ENCODE measurements at regions not wholly inside any gene's neighbourhood (a gene's known extent, or its start where the extent isn't known, plus 50 kb on each side); places are given as distances from the start of the nearest gene placed in this dataset.
A peak's percentile ranks its signal among the peaks of the same experiment; 100 is the strongest.

DNA sequence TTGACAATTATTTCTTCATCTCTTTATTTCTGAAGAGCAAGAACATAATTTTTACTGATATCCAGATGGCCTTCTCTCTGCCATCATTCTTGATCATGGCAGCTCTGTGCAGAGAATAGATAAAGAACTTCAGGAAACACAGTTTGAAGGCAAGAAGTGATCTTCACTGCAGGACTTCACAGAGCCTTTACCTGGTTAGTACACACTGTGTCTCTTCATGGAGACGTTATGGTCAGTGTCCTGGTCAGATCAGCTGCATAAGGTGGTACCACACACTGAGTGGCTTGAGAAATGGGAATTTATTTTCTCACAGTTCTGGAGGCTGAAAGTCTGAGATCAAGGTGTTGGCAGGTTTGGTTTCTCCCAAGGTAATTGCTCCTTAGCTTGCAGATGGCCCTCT lies 129.5 kb downstream of the UTP18 start:
- DNase-seq: no peak

GRCh38 chr17:51391982-51392654 lies 131.8 kb downstream of the UTP18 start:
- DNase-seq: peak; percentile 98

- DNase-seq: no peak
Observed at GRCh38 chr17:51395621-51396020, 135.3 kb downstream of the UTP18 start.

- DNase-seq: peak; percentile 98
Observed at GRCh38 chr17:51397361-51398127, 137.2 kb downstream of the UTP18 start.

DNA sequence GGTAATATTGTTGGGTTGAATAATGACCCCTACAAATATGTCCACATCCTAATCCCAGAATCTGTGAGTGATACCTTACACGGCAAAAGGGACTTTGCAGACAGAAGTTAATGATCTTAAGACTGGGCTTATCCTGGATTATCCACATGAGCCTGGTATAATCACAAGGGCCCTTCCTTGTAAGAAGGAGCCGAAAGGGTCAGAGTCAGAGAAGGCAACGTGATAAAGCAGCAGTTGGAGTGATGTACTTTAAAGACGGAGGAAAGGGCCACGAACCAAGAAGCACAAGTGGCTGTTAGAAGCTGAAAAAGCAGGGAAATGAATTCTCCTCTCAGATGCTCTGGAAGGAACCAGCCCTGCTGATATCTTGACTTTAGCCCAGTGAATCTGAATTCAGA lies 137.8 kb downstream of the UTP18 start:
- DNase-seq: no peak

DNA sequence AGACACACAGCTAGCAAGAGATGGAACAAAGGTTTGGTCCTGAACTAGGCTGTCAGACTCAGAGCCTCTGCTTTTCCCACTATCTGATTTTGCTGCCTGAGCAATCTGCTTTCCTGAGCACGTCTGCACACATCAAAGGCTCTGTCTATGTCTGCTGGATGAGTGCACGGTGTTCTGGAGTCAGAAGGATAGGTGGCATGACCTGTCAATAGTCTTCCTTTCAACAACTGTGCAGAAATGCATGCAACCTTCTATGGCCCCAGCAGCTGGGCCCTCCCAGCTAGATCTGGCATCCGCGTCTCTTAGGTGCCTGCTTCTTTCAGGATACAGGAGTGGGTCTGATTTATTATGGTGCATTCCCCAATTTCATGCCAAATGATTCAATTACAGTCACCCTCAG lies 138.3 kb downstream of the UTP18 start:
- peak; percentile 97 for DNase-seq

DNA sequence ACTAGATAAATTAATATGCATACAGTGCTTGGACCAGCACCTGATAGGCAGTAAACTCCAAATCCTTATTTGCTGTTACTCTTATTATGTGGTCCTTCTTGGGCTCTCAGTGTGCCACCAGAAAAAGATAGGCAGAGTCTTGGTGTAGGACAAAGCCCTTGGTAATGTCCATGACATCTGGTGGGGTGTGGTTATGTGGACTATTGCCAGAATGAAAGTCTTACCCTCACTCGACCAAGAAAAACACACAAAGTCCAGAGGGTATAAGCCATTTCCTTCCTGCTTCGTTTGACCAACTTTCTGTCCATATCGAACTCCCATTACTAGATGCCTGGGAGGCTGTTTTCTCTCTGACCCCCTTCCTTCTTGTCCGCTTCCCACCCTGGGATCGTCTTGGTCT lies 140.9 kb downstream of the UTP18 start:
- no peak for DNase-seq

GRCh38 chr17:51402899-51403298 lies 142.6 kb downstream of the UTP18 start:
- DNase-seq: peak; percentile 70

DNA sequence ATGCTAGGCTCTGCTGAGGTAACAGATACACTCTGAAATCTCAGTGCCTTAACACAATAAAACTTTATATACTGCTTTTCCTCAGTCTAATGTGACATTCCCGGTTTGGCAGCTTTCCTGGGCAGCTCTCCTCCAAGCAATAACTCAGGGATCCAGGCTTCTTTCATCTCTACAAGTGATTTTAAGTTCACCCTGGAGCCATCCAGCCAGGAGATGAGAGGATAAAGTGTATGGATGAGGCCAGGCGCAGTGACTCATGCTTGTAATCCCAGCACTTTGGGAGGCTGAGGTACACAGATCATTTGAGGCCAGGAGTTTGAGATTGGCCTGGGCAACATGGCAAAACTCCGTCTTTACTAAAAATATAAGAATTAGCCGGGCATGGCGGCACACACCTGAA lies 147.2 kb downstream of the UTP18 start:
- DNase-seq: peak; percentile 97

- peak; percentile 20 for DNase-seq
Observed at GRCh38 chr17:51419476-51419875, 159.1 kb downstream of the UTP18 start.

- no peak for DNase-seq
Observed at GRCh38 chr17:51421525-51421924, 161.2 kb downstream of the UTP18 start.

DNA sequence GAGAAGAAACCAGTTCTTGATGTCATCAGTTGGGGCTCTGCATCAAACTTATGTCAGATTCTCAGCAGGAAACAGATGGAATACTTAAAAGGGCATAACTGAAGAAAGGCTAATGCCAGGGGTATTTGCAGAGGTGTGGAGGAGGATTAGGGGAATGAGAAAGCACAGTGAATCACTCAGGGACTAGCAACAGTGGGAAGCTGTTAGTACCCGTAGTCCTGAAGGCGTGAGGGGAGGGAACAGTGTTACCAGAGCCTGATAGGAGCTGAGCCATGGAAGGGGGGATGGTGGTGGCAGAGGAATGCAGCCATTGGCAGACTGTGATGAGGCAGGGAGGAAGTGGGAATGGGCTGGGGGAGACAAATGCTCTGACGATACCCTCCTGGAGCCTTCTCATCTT lies 162.3 kb downstream of the UTP18 start:
- peak; percentile 59 for DNase-seq

DNA sequence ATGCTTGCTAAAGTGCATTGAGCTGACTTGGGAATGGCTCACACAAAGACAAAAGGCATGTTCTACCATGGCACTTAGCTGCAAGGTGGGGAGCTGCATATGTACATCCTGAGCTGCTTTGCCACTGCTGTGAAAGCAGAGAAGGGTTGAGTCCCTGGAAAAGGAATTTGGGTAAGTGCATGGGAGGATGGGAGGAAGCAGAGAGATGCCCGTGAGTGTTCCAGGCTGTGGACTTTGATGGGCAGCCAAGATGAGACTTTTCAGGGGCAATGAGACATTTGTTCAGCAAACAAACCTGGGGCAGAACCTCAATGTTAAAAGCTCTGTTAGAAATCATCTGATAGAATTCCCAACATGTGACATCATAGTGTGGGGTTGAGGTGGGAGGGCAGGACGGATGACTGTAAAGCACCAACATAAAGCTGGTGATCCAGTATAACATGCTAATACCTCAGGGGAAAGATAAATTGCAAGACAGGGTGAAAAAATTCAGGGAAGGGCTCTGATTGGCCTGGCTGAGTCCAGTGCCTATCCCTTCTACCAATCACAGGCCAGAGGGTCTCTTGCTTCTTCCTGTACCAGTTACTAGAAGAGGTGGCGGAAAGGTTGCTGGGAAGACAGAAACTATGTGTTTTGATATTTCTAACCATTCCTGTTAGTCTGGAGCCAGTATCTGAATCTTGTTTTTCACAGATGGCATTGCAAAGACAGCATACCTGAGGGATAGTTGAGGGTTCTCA lies 163.2 kb downstream of the UTP18 start:
- peak; percentile 69 for DNase-seq

- DNase-seq: no peak
Observed at GRCh38 chr17:51425773-51426172, 165.4 kb downstream of the UTP18 start.

DNA sequence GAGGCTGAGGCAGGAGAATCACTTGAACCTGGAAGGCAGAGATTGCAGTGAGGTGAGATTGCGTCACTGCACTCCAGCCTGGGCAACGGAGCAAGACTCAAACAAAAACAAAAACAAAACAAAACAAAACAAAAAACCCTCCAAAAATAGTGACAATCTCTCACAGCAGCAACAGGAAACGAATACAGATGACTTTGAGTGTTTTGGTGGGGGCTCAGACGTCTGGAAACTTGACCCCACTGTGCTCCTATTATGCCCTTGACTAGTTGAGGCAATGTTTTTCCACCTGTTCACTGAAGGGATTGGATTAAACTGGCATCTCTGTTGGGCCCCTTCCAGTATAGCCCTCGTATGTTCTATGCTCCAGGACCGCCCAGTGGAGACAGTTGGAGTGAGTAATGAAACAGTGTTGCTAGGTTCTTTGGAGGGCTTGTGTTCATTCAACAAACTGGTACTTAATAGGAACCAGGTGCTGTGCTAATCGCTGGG lies 167.0 kb downstream of the UTP18 start:
- DNase-seq: peak; percentile 44

- DNase-seq: no peak
Observed at GRCh38 chr17:51427856-51428255, 167.5 kb downstream of the UTP18 start.

DNA sequence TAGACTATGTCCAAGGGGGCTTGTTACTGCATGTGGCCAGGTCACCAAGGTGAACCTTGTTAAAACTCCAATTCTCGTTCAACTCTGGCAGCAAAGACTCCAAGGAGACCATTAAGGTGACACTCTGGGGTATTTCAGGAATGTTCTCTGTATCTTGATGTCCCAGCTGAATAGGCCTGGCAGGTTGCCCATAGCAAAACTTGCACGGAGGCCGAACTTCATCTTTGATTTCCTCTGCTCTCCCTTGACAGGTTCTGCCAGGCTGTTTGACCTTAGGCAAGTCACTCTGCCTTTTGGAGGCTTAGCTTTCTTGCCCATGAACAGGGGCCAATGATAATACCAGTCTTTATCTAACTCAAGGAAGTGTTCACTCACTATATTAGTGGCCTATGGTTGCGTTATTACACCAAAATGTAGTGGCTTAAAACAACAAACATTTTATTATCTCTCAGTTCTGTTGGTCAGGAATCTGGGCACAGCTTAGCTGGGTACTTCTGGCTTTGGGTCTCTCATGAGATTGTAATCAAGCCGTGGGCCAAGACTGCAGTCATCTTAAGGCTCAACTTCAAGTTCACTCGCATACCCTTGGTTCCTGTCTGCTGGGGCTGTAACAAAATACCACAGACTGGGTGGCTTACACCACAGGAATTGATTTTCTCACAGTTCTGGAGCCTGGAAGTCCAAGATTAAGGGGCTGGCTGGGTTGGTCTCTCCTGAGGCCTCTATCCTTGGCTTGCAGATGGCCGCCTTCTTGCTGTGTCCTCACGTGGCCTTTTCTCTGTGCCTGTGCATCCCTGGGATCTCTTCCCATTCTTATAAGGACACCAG lies 168.5 kb downstream of the UTP18 start:
- no peak for DNase-seq

GRCh38 chr17:51429938-51430337 lies 169.6 kb downstream of the UTP18 start:
- DNase-seq: peak; percentile 30

DNA sequence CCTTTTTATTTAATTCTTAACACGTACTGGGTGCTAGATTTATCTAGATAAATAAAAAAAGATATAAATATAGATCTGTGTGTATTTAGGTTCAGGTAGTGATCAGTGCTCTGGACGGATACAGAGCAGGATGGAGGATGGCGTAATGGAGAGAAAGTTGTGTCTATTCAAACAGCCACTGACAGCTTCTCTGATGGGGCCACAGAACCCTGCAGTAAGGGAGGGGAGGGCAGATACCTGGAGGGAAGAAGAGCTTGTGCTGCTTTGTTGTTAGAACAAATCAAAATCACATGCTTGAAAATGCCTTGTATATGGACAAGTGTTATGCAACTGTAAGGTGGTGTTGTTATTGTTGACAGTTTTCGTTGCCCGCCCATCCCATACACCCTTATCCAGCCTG lies 170.2 kb downstream of the UTP18 start:
- peak; percentile 29 for DNase-seq

- DNase-seq: no peak
Observed at GRCh38 chr17:51434434-51435170, 174.3 kb downstream of the UTP18 start.

- no peak for DNase-seq
Observed at GRCh38 chr17:51435171-51435552, 174.8 kb downstream of the UTP18 start.

DNA sequence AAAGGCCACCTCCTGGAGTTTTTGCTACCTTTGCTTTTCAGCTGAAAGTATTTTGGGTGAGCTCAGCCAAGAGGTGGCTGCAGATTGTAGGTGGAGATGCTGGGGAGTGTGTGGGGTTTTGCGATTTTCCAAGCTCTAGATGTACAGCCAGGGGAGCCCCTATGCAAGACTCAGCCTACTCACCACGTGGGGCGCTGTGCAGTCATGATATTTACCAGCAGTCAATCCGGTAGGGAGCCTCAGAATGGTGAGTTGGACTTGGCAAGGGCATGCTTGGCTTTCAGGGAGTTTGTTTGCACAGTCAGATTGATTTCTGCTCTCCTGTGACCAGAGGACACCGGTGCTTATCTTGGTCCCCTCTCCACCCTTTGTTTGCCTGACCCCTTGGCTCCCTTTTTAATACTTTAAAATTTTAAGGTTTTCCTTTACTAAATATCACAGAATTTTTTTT lies 175.3 kb downstream of the UTP18 start:
- DNase-seq: peak; percentile 78
